DND-41 (cell line): ENCODE measurements at regions not wholly inside any gene's neighbourhood (a gene's known extent, or its start where the extent isn't known, plus 50 kb on each side); places are given as distances from the start of the nearest gene placed in this dataset.

Experiments
- ATAC-seq: fragments of 200-7000 bp; cut with Tn5 transposase; 3 replicates; pipeline ENCODE4 v1.9.1; 2021; ENCODE audit warnings: low read depth; ENCODE audit not compliant: insufficient read depth
- DNase-seq: peaks from one replicate; pipeline ENCODE4 v3.0.0-alpha.2; 2020
- H2AFZ ChIP-seq: 2 replicates; pipeline ENCODE4 v1.6.0; 2012; ENCODE audit warnings: low read depth, low read length
- H3K27ac ChIP-seq: 2 replicates; pipeline ENCODE4 v1.5.1; 2012; ENCODE audit warnings: low read length, inconsistent platforms
- H3K27me3 ChIP-seq: fragments of 200-600 bp; sonication (generic); 2 replicates; pipeline ENCODE4 v1.6.0; 2012; ENCODE audit warnings: low read length, mild to moderate bottlenecking, inconsistent platforms; ENCODE audit not compliant: insufficient read depth, poor library complexity
- H3K36me3 ChIP-seq: 2 replicates; pipeline ENCODE4 v1.5.1; 2012; ENCODE audit warnings: low read length, inconsistent platforms; ENCODE audit not compliant: insufficient read depth
- H3K4me1 ChIP-seq: 2 replicates; pipeline ENCODE4 v1.5.1; 2012; ENCODE audit warnings: mild to moderate bottlenecking, low read length; ENCODE audit not compliant: insufficient read depth
- H3K4me2 ChIP-seq: 2 replicates; pipeline ENCODE4 v1.6.0; 2012; ENCODE audit warnings: mild to moderate bottlenecking, moderate library complexity, low read length, inconsistent platforms; ENCODE audit not compliant: insufficient read depth
- H3K4me3 ChIP-seq, 2 experiments: fragments of 200-600 bp in 1 of 2; shearing (Covaris generic) in 1 of 2; 2 replicates each; pipeline ENCODE4 v1.5.1; 2012 to 2016; ENCODE audit warnings: inconsistent platforms in 2 of 2, low read length in 2 of 2, mild to moderate bottlenecking in 2 of 2, low read depth in 1 of 2, moderate library complexity in 1 of 2
- H3K79me2 ChIP-seq: 2 replicates; pipeline ENCODE4 v1.6.0; 2012; ENCODE audit warnings: low read length, inconsistent platforms; ENCODE audit not compliant: insufficient read depth
- H3K9ac ChIP-seq: 2 replicates; pipeline ENCODE4 v1.6.0; 2012; ENCODE audit warnings: low read depth, mild to moderate bottlenecking, inconsistent platforms, low read length, moderate library complexity
- H3K9me3 ChIP-seq: 2 replicates; pipeline ENCODE4 v1.5.1; 2012; ENCODE audit warnings: low read length, moderate library complexity, mild to moderate bottlenecking, inconsistent platforms; ENCODE audit not compliant: insufficient read depth, severe bottlenecking
- H4K20me1 ChIP-seq: 2 replicates; pipeline ENCODE4 v1.6.0; 2012; ENCODE audit warnings: low read length; ENCODE audit not compliant: insufficient read depth
- EZH2 ChIP-seq: IDR thresholded peaks from 3 replicates; pipeline ENCODE4 v1.6.1; 2012; ENCODE audit warnings: borderline replicate concordance, low read depth, mild to moderate bottlenecking, moderate library complexity, low read length, inconsistent platforms; ENCODE audit not compliant: severe bottlenecking
- TF ChIP-seq, protein P1 (sequence below): IDR thresholded peaks from 2 replicates; pipeline ENCODE4 v1.5.1; 2012; ENCODE audit warnings: borderline replicate concordance, low read length, moderate library complexity, mild to moderate bottlenecking; ENCODE audit not compliant: poor library complexity, severe bottlenecking; ENCODE audit errors: extremely low read depth

DNA sequence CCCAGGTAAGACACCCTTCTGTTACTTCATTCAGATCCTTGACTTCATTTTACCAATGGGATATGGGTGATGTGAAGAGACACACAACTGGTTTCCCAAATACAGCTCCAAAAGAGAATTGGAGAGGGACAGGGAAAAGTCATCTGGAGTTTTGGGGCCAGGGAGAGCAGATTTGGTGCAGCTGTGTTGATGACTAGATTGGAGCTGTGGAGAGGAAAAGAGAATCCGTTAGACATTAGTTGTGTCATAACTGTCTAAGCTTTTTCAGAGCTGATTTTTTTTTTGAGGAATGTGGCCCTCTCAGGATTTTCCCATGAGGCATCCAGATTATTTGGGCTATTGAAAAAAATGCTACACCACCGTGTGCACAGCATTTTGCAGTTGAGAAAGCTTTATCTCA, 423.4 kb downstream of the DMAC1 start:
- no peak overlapping the region for H3K9ac ChIP-seq
- no peak overlapping the region for H3K4me3 ChIP-seq
- no peaks in the 10 kb centered on the region for H3K4me1 ChIP-seq
- TF ChIP-seq EZH2 = no peak
- H3K9me3 ChIP-seq = no peaks in the 10 kb centered on the region
- no peaks in the 10 kb centered on the region for H3K36me3 ChIP-seq
- no peak overlapping the region for H2AFZ ChIP-seq
- no peak overlapping the region for H3K4me2 ChIP-seq
- no peak overlapping the region for H3K27ac ChIP-seq
- ATAC-seq (no peak), DNase-seq (no peak)
- no peaks in the 10 kb centered on the region for H3K27me3 ChIP-seq
- no peaks in the 10 kb centered on the region for H4K20me1 ChIP-seq
- H3K79me2 ChIP-seq = no peaks in the 10 kb centered on the region

- H3K9ac ChIP-seq = no peak overlapping the region
- no peak overlapping the region for H3K27ac ChIP-seq
- no peak for ATAC-seq
- no peaks in the 10 kb centered on the region for H4K20me1 ChIP-seq
- H3K4me3 ChIP-seq = no peak overlapping the region
- H3K9me3 ChIP-seq = no peaks in the 10 kb centered on the region
- TF ChIP-seq, protein P1, sequence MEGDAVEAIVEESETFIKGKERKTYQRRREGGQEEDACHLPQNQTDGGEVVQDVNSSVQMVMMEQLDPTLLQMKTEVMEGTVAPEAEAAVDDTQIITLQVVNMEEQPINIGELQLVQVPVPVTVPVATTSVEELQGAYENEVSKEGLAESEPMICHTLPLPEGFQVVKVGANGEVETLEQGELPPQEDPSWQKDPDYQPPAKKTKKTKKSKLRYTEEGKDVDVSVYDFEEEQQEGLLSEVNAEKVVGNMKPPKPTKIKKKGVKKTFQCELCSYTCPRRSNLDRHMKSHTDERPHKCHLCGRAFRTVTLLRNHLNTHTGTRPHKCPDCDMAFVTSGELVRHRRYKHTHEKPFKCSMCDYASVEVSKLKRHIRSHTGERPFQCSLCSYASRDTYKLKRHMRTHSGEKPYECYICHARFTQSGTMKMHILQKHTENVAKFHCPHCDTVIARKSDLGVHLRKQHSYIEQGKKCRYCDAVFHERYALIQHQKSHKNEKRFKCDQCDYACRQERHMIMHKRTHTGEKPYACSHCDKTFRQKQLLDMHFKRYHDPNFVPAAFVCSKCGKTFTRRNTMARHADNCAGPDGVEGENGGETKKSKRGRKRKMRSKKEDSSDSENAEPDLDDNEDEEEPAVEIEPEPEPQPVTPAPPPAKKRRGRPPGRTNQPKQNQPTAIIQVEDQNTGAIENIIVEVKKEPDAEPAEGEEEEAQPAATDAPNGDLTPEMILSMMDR = no peak
- no peak for TF ChIP-seq EZH2
- no peak for DNase-seq
- H3K4me1 ChIP-seq = no peaks in the 10 kb centered on the region
- H3K79me2 ChIP-seq = no peaks in the 10 kb centered on the region
- H3K4me2 ChIP-seq = no peak overlapping the region
- H2AFZ ChIP-seq = no peak overlapping the region
- no peaks in the 10 kb centered on the region for H3K27me3 ChIP-seq
- H3K36me3 ChIP-seq = no peaks in the 10 kb centered on the region
These were observed 424.5 kb downstream of the DMAC1 start for GRCh38 chr9:7375013-7375511.

GRCh38 chr9:7370988-7371387, 428.6 kb downstream of the DMAC1 start:
- Histone ChIP-seq H3K79me2 (no peaks in the 10 kb centered on the region), H3K9me3 (no peaks in the 10 kb centered on the region), H3K27ac (no peak overlapping the region), H3K4me3 (no peak overlapping the region), H4K20me1 (no peaks in the 10 kb centered on the region), H3K36me3 (no peaks in the 10 kb centered on the region), H3K4me1 (no peaks in the 10 kb centered on the region), H3K27me3 (no peaks in the 10 kb centered on the region), H3K9ac (no peak overlapping the region), H2AFZ (no peak overlapping the region), H3K4me2 (no peak overlapping the region)
- no peak for DNase-seq
- ATAC-seq = no peak
- TF ChIP-seq, protein P1 = no peak
- no peak for TF ChIP-seq EZH2

- no peak overlapping the region for H3K27ac ChIP-seq
- no peak for DNase-seq
- H3K79me2 ChIP-seq = no peaks in the 10 kb centered on the region
- H3K9ac ChIP-seq = no peak overlapping the region
- no peaks in the 10 kb centered on the region for H3K4me1 ChIP-seq
- H3K27me3 ChIP-seq = no peaks in the 10 kb centered on the region
- H3K36me3 ChIP-seq = no peaks in the 10 kb centered on the region
- no peak for ATAC-seq
- no peak overlapping the region for H3K4me3 ChIP-seq
- H4K20me1 ChIP-seq = no peaks in the 10 kb centered on the region
- no peak overlapping the region for H3K4me2 ChIP-seq
- no peak overlapping the region for H2AFZ ChIP-seq
- no peaks in the 10 kb centered on the region for H3K9me3 ChIP-seq
- TF ChIP-seq, protein P1 = no peak
- no peak for TF ChIP-seq EZH2
These were observed 429.2 kb downstream of the DMAC1 start for GRCh38 chr9:7370381-7370780.
